ENCODE measurements at regions not wholly inside any gene's neighbourhood (a gene's known extent, or its start where the extent isn't known, plus 50 kb on each side); places are given as distances from the start of the nearest gene placed in this dataset.

- no peak for DNase-seq (ENCODE audit: low read depth in 3 of 3)
These were observed 67.4 kb upstream of the B3GAT1 start for GRCh38 chr11:134479206-134480135.

- DNase-seq (ENCODE audit: low read depth in 3 of 3) = no peak
These were observed 66.6 kb upstream of the B3GAT1 start for GRCh38 chr11:134478611-134479010.

GRCh38 chr11:134478176-134478575 is 66.1 kb upstream of the B3GAT1 start:
- DNase-seq (ENCODE audit: low read depth in 3 of 3) = no peak

GRCh38 chr11:134477486-134477885 is 65.4 kb upstream of the B3GAT1 start:
- DNase-seq (ENCODE audit: low read depth in 3 of 3) = no peak

- DNase-seq (ENCODE audit: low read depth in 3 of 3) = no peak
These were observed 64.5 kb upstream of the B3GAT1 start for GRCh38 chr11:134476435-134477021.

- DNase-seq (ENCODE audit: low read depth in 3 of 3) = no peak
These were observed 63.9 kb upstream of the B3GAT1 start for GRCh38 chr11:134475951-134476350.

GRCh38 chr11:134474942-134475341 is 62.9 kb upstream of the B3GAT1 start:
- DNase-seq (ENCODE audit: low read depth in 3 of 3) = no peak

GRCh38 chr11:134474070-134474860 is 62.2 kb upstream of the B3GAT1 start:
- no peak for DNase-seq (ENCODE audit: low read depth in 3 of 3)

- no peak for DNase-seq (ENCODE audit: low read depth in 3 of 3)
These were observed 59.8 kb upstream of the B3GAT1 start for GRCh38 chr11:134471716-134472455.

- no peak for DNase-seq (ENCODE audit: low read depth in 3 of 3)
These were observed 59.2 kb upstream of the B3GAT1 start for GRCh38 chr11:134471087-134471715.

GRCh38 chr11:134470238-134470637 is 58.2 kb upstream of the B3GAT1 start:
- DNase-seq (ENCODE audit: low read depth in 3 of 3) = no peak

GRCh38 chr11:134469627-134470026 is 57.6 kb upstream of the B3GAT1 start:
- no peak for DNase-seq (ENCODE audit: low read depth in 3 of 3)

GRCh38 chr11:134468796-134469195 is 56.8 kb upstream of the B3GAT1 start:
- DNase-seq (ENCODE audit: low read depth in 3 of 3) = no peak

GRCh38 chr11:134468081-134468668 is 56.1 kb upstream of the B3GAT1 start:
- no peak for DNase-seq (ENCODE audit: low read depth in 3 of 3)

- no peak for DNase-seq (ENCODE audit: low read depth in 3 of 3)
These were observed 54.8 kb upstream of the B3GAT1 start for GRCh38 chr11:134466610-134467567.

GRCh38 chr11:134466156-134466555 is 54.1 kb upstream of the B3GAT1 start:
- DNase-seq (ENCODE audit: low read depth in 3 of 3) = no peak

- DNase-seq (ENCODE audit: low read depth in 3 of 3) = no peak
These were observed 53.1 kb upstream of the B3GAT1 start for GRCh38 chr11:134464981-134465730.

- DNase-seq (ENCODE audit: low read depth in 3 of 3) = no peak
These were observed 52.2 kb upstream of the B3GAT1 start for GRCh38 chr11:134464196-134464595.

GRCh38 chr11:134463716-134464115 is 51.7 kb upstream of the B3GAT1 start:
- no peak for DNase-seq (ENCODE audit: low read depth in 3 of 3)

Measured in stimulated activated CD4-positive, alpha-beta T cell treated with anti-CD3 and anti-CD28 coated beads, TNF-alpha, amount 100 ng/mL, for 4 hours (primary cell).